ENCODE measurements at regions not wholly inside any gene's neighbourhood (a gene's known extent, or its start where the extent isn't known, plus 50 kb on each side); places are given as distances from the start of the nearest gene placed in this dataset.

DNA sequence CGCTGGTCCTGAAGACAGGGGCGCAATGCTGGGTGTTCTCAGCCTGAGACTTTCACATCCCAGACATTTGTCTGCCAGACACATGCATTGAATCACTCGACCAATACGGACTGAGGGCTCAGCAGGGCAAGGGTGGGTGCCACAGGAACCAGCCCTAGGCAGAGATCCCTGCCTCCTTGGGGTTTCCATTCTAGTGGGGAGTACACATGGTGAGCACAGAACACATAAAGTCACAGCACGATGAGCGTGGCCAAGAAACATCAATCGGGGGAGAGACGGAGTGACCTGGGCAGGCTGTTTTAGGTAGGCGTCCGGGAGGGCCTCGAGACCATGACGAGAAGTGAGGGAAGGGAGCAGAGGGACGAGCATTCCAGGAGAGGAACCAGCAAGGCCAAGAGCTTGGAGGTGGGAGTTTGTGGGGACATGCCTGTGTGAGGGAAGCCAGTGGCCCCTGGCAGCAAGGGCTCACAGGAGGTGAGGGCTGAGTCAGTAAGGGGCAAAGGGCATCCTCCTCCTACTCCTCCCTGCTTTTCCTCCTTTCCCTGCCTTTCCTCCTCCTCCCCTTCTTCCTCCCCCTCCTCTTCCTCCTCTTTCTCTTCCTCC is 126.3 kb upstream of the PEG3 start:
- H4K20me1 ChIP-seq (ENCODE audit: insufficient read depth, low read length) = no peaks in the 10 kb centered on the region
- H3K27ac ChIP-seq (ENCODE audit: low read length) = no peak overlapping the region

DNA sequence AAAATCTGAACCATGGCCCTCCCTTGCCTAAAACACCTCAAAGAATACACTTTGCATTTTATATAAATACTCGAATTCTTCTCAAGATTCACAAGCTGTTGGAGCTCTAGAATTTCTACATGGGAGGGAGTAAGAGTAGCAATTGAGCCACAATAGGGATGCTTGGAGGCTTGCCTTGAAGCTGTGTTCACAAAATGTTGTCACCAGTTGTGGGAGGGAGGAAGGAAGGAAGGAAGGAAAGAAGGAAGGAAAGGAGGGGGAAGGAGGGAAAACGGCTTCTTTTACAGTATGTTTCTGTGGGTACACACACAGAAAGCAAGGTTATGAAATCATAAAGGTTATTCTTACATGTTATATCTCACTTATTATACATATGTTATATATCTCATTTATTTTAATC is 128.6 kb upstream of the PEG3 start:
- Histone ChIP-seq H3K79me2 (ENCODE audit: insufficient read depth, low read length) (no peaks in the 10 kb centered on the region), H3K27ac (ENCODE audit: low read length) (no peak overlapping the region), H3K36me3 (ENCODE audit: insufficient read depth, low read length) (no peaks in the 10 kb centered on the region), H3K4me2 (ENCODE audit: insufficient read depth, low read length) (no peak overlapping the region), H3K4me3 (ENCODE audit: low read depth in 1 of 2, low read length in 2 of 2) (no peak overlapping the region), H4K20me1 (ENCODE audit: insufficient read depth, low read length) (no peaks in the 10 kb centered on the region), H2AFZ (ENCODE audit: low read depth, low read length) (no peak overlapping the region), H3K27me3 (ENCODE audit: insufficient read depth, low read length, poor library complexity) (no peaks in the 10 kb centered on the region), H3K9me3 (ENCODE audit: insufficient read depth, low read length, severe bottlenecking) (no peaks in the 10 kb centered on the region), H3K9ac (ENCODE audit: low read depth, low read length) (no peak overlapping the region), H3K4me1 (ENCODE audit: insufficient read depth, low read length) (no peaks in the 10 kb centered on the region)
- DNase-seq (no peak), ATAC-seq (ENCODE audit: insufficient read depth, low read depth) (no peak)
- TF ChIP-seq, protein P1, sequence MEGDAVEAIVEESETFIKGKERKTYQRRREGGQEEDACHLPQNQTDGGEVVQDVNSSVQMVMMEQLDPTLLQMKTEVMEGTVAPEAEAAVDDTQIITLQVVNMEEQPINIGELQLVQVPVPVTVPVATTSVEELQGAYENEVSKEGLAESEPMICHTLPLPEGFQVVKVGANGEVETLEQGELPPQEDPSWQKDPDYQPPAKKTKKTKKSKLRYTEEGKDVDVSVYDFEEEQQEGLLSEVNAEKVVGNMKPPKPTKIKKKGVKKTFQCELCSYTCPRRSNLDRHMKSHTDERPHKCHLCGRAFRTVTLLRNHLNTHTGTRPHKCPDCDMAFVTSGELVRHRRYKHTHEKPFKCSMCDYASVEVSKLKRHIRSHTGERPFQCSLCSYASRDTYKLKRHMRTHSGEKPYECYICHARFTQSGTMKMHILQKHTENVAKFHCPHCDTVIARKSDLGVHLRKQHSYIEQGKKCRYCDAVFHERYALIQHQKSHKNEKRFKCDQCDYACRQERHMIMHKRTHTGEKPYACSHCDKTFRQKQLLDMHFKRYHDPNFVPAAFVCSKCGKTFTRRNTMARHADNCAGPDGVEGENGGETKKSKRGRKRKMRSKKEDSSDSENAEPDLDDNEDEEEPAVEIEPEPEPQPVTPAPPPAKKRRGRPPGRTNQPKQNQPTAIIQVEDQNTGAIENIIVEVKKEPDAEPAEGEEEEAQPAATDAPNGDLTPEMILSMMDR (IDR thresholded peaks at IDR 0.05; ENCODE audit: borderline replicate concordance, extremely low read depth, low read length, poor library complexity, severe bottlenecking) = no peak
- no peak for TF ChIP-seq EZH2 (IDR thresholded peaks at IDR 0.05; ENCODE audit: borderline replicate concordance, low read depth, low read length, severe bottlenecking)

More for the DNA sequence above, 126.3 kb upstream of the PEG3 start:
- TF ChIP-seq, protein P1 (IDR thresholded peaks at IDR 0.05; ENCODE audit: borderline replicate concordance, extremely low read depth, low read length, poor library complexity, severe bottlenecking) = no peak
- no peak for TF ChIP-seq EZH2 (IDR thresholded peaks at IDR 0.05; ENCODE audit: borderline replicate concordance, low read depth, low read length, severe bottlenecking)
- Histone ChIP-seq H3K4me2 (ENCODE audit: insufficient read depth, low read length) (no peak overlapping the region), H3K36me3 (ENCODE audit: insufficient read depth, low read length) (no peaks in the 10 kb centered on the region), H3K27me3 (ENCODE audit: insufficient read depth, low read length, poor library complexity) (no peaks in the 10 kb centered on the region), H3K79me2 (ENCODE audit: insufficient read depth, low read length) (no peaks in the 10 kb centered on the region), H3K9ac (ENCODE audit: low read depth, low read length) (no peak overlapping the region), H3K4me1 (ENCODE audit: insufficient read depth, low read length) (no peaks in the 10 kb centered on the region), H2AFZ (ENCODE audit: low read depth, low read length) (no peak overlapping the region), H3K9me3 (ENCODE audit: insufficient read depth, low read length, severe bottlenecking) (no peaks in the 10 kb centered on the region), H3K4me3 (ENCODE audit: low read depth in 1 of 2, low read length in 2 of 2) (no peak overlapping the region)
- ATAC-seq (ENCODE audit: insufficient read depth, low read depth) (no peak), DNase-seq (no peak)

DNA sequence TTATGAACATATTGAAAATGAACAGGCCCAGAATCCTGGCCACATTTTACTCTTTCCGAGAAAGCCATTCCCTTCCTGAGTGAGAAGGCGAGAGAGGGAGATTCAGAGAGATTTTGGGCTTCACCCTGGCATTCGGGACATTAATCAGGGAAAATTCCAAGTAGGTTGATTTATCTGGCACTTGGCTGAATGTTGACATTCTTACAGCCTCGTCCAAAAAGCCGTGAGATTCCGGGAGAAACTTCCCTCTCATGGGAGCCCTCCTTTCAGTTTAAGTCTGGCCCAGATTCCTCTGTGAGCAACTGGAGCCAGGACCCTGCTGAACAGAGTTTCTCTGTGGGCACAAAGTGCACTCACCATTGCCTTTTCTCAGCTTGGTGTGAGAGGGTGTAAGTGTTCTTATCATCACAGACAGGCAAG is 129.2 kb upstream of the PEG3 start:
- H3K79me2 ChIP-seq (ENCODE audit: insufficient read depth, low read length) = no peaks in the 10 kb centered on the region
- H3K4me2 ChIP-seq (ENCODE audit: insufficient read depth, low read length) = no peak overlapping the region
- no peak overlapping the region for H2AFZ ChIP-seq (ENCODE audit: low read depth, low read length)
- no peaks in the 10 kb centered on the region for H3K36me3 ChIP-seq (ENCODE audit: insufficient read depth, low read length)
- no peaks in the 10 kb centered on the region for H4K20me1 ChIP-seq (ENCODE audit: insufficient read depth, low read length)
- H3K4me3 ChIP-seq (ENCODE audit: low read depth in 1 of 2, low read length in 2 of 2) = no peak overlapping the region
- H3K27me3 ChIP-seq (ENCODE audit: insufficient read depth, low read length, poor library complexity) = no peaks in the 10 kb centered on the region
- no peaks in the 10 kb centered on the region for H3K9me3 ChIP-seq (ENCODE audit: insufficient read depth, low read length, severe bottlenecking)
- no peak overlapping the region for H3K9ac ChIP-seq (ENCODE audit: low read depth, low read length)
- TF ChIP-seq EZH2 (IDR thresholded peaks at IDR 0.05; ENCODE audit: borderline replicate concordance, low read depth, low read length, severe bottlenecking) = no peak
- TF ChIP-seq, protein P1 (IDR thresholded peaks at IDR 0.05; ENCODE audit: borderline replicate concordance, extremely low read depth, low read length, poor library complexity, severe bottlenecking) = no peak
- H3K27ac ChIP-seq (ENCODE audit: low read length) = no peak overlapping the region
- no peaks in the 10 kb centered on the region for H3K4me1 ChIP-seq (ENCODE audit: insufficient read depth, low read length)
- no peak for DNase-seq
- no peak for ATAC-seq (ENCODE audit: insufficient read depth, low read depth)
